ENCODE measurements at regions not wholly inside any gene's neighbourhood (a gene's known extent, or its start where the extent isn't known, plus 50 kb on each side); places are given as distances from the start of the nearest gene placed in this dataset.

DNA sequence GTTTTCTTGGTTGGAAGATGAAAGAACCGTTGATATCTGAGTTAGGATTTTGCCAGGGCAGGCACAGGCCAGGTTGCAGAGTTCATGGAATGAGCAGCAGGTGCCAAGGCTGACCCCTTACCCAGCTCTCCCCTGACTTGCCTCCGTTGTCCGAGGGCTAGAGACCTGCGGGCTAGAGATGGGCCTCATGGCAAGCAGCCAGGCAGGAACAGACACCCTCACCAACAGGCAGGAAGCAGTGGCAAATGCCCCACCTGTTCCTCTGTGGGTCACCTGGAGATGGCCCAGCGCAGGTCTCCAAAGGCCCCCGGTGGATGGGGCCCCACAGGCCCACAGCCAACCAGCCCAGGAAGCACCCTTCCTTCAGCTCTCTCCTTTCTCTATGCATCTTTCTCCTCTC is 186.7 kb upstream of the PMEPA1 start:
- Histone ChIP-seq H3K27ac (ENCODE audit: control insufficient read depth, insufficient read depth, low read length) (no peak overlapping the region), H3K9me1 (ENCODE audit: control insufficient read depth, extremely low read depth, insufficient read depth, low read length) (no peaks in the 10 kb centered on the region), H3K4me3 (ENCODE audit: control insufficient read depth in 2 of 3, extremely low read depth in 1 of 3, insufficient read depth in 2 of 3, low read depth in 1 of 3, low read length in 3 of 3) (no peak overlapping the region), H2AFZ (ENCODE audit: control insufficient read depth, low read length) (no peak overlapping the region), H3K27me3 (ENCODE audit: control insufficient read depth, extremely low read depth, insufficient read depth, low read length) (peaks cover 85% of the 10 kb centered on the region), H3K36me3 (ENCODE audit: control insufficient read depth in 2 of 2, extremely low read depth in 1 of 2, insufficient read depth in 2 of 2, low read length in 2 of 2) (no peaks in the 10 kb centered on the region), H3K79me2 (ENCODE audit: control insufficient read depth, insufficient read depth, low read length) (no peaks in the 10 kb centered on the region), H3K9me3 (ENCODE audit: control insufficient read depth, low read depth, low read length) (no peaks in the 10 kb centered on the region), H3K9ac (ENCODE audit: control insufficient read depth, extremely low read depth, insufficient read depth, low read length) (no peak overlapping the region), H3K4me2 (ENCODE audit: control insufficient read depth, extremely low read depth, insufficient read depth, low read depth, low read length) (no peak overlapping the region), H4K20me1 (ENCODE audit: control insufficient read depth, extremely low read depth, insufficient read depth, low read length) (peaks cover 2% of the 10 kb centered on the region), H3K4me1 (ENCODE audit: control insufficient read depth, extremely low read depth, insufficient read depth, low read length) (no peaks in the 10 kb centered on the region)
- FAIRE-seq (no peak), DNase-seq (ENCODE audit: low read depth, low spot score) (no peak)
- TF ChIP-seq, protein P1, sequence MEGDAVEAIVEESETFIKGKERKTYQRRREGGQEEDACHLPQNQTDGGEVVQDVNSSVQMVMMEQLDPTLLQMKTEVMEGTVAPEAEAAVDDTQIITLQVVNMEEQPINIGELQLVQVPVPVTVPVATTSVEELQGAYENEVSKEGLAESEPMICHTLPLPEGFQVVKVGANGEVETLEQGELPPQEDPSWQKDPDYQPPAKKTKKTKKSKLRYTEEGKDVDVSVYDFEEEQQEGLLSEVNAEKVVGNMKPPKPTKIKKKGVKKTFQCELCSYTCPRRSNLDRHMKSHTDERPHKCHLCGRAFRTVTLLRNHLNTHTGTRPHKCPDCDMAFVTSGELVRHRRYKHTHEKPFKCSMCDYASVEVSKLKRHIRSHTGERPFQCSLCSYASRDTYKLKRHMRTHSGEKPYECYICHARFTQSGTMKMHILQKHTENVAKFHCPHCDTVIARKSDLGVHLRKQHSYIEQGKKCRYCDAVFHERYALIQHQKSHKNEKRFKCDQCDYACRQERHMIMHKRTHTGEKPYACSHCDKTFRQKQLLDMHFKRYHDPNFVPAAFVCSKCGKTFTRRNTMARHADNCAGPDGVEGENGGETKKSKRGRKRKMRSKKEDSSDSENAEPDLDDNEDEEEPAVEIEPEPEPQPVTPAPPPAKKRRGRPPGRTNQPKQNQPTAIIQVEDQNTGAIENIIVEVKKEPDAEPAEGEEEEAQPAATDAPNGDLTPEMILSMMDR (optimal IDR thresholded peaks at IDR 0.05 in 1 of 3, IDR thresholded peaks at IDR 0.05 in 1 of 3, conservative IDR thresholded peaks at IDR 0.05 in 1 of 3; ENCODE audit: extremely low read depth in 1 of 3, insufficient read depth in 2 of 3, low read length in 3 of 3) = no peak
- no peak for TF ChIP-seq EZH2 (IDR thresholded peaks at IDR 0.05; ENCODE audit: low read length)
- dilution Hi-C loops (cut with MboI; ENCODE audit: extremely low pct_ligation_motif_present, low sequenced_read_pairs) = no loop called here

DNA sequence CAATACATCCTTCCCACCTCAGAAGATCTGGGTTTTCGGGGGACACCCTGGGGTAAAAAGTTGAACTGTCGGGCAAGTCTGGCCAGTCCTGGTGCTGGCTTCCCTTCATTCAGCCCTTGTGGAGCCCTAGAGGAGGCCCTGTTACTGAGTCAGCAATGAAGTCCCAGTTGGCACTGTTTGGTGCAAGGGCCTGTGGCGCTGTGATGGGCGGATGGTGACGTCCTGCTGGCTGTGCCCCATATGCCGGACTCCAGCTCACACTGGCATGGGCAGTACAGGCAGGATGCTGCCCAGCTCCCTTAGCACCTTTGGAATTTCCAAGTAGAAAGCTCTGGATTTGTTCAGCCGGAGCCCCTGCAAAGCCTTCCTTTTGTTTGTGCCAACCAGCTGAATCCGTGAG is 186.2 kb upstream of the PMEPA1 start:
- H3K4me2 ChIP-seq (ENCODE audit: control insufficient read depth, extremely low read depth, insufficient read depth, low read depth, low read length) = no peak overlapping the region
- no peak overlapping the region for H2AFZ ChIP-seq (ENCODE audit: control insufficient read depth, low read length)
- no peak for DNase-seq (ENCODE audit: low read depth, low spot score)
- H3K27ac ChIP-seq (ENCODE audit: control insufficient read depth, insufficient read depth, low read length) = no peak overlapping the region
- no peaks in the 10 kb centered on the region for H3K36me3 ChIP-seq (ENCODE audit: control insufficient read depth in 2 of 2, extremely low read depth in 1 of 2, insufficient read depth in 2 of 2, low read length in 2 of 2)
- no peak overlapping the region for H3K9ac ChIP-seq (ENCODE audit: control insufficient read depth, extremely low read depth, insufficient read depth, low read length)
- H3K4me1 ChIP-seq (ENCODE audit: control insufficient read depth, extremely low read depth, insufficient read depth, low read length) = no peaks in the 10 kb centered on the region
- H3K4me3 ChIP-seq (ENCODE audit: control insufficient read depth in 2 of 3, extremely low read depth in 1 of 3, insufficient read depth in 2 of 3, low read depth in 1 of 3, low read length in 3 of 3) = no peak overlapping the region
- peaks cover 2% of the 10 kb centered on the region for H4K20me1 ChIP-seq (ENCODE audit: control insufficient read depth, extremely low read depth, insufficient read depth, low read length)
- H3K27me3 ChIP-seq (ENCODE audit: control insufficient read depth, extremely low read depth, insufficient read depth, low read length) = peaks cover 85% of the 10 kb centered on the region
- dilution Hi-C loops (cut with MboI; ENCODE audit: extremely low pct_ligation_motif_present, low sequenced_read_pairs) = no loop called here
- H3K9me3 ChIP-seq (ENCODE audit: control insufficient read depth, low read depth, low read length) = no peaks in the 10 kb centered on the region
- H3K9me1 ChIP-seq (ENCODE audit: control insufficient read depth, extremely low read depth, insufficient read depth, low read length) = no peaks in the 10 kb centered on the region
- FAIRE-seq = no peak
- TF ChIP-seq, protein P1 (optimal IDR thresholded peaks at IDR 0.05 in 1 of 3, IDR thresholded peaks at IDR 0.05 in 1 of 3, conservative IDR thresholded peaks at IDR 0.05 in 1 of 3; ENCODE audit: extremely low read depth in 1 of 3, insufficient read depth in 2 of 3, low read length in 3 of 3) = no peak
- no peak for TF ChIP-seq EZH2 (IDR thresholded peaks at IDR 0.05; ENCODE audit: low read length)
- no peaks in the 10 kb centered on the region for H3K79me2 ChIP-seq (ENCODE audit: control insufficient read depth, insufficient read depth, low read length)
